HG03097 (cell line): ENCODE measurements at regions not wholly inside any gene's neighbourhood (a gene's known extent, or its start where the extent isn't known, plus 50 kb on each side); places are given as distances from the start of the nearest gene placed in this dataset.

Experiments
- ATAC-seq: cut with Tn5 transposase; IDR thresholded peaks from one replicate; pipeline ENCODE4 v1.9.1; 2021; ENCODE audit not compliant: unreplicated experiment, low FRiP score

GRCh38 chr10:89879121-89879520 is 177.7 kb downstream of the KIF20B start:
- ATAC-seq, result no peak

- ATAC-seq, result peak; percentile 47
Measured at GRCh38 chr10:89887406-89887805, 186.0 kb downstream of the KIF20B start.

- ATAC-seq, result peak; percentile 38
Measured at GRCh38 chr10:89887830-89888229, 186.4 kb downstream of the KIF20B start.

GRCh38 chr10:89888321-89889070 is 187.1 kb downstream of the KIF20B start:
- ATAC-seq, result peak; percentile 83

GRCh38 chr10:89889606-89890005 is 188.2 kb downstream of the KIF20B start:
- no peak for ATAC-seq

GRCh38 chr10:89891006-89891535 is 189.7 kb downstream of the KIF20B start:
- ATAC-seq, result no peak

GRCh38 chr10:89894051-89894450 is 192.7 kb downstream of the KIF20B start:
- no peak for ATAC-seq

- ATAC-seq, result no peak
Measured at GRCh38 chr10:89900554-89900953, 199.2 kb downstream of the KIF20B start.

- no peak for ATAC-seq
Measured at GRCh38 chr10:89901895-89902294, 200.5 kb downstream of the KIF20B start.

GRCh38 chr10:89904755-89905154 is 203.4 kb downstream of the KIF20B start:
- no peak for ATAC-seq

- no peak for ATAC-seq
Measured at GRCh38 chr10:89909752-89910151, 208.4 kb downstream of the KIF20B start.

GRCh38 chr10:89915021-89915420 is 213.6 kb downstream of the KIF20B start:
- ATAC-seq, result no peak

GRCh38 chr10:89915968-89916367 is 214.6 kb downstream of the KIF20B start:
- ATAC-seq, result no peak

- ATAC-seq, result no peak
Measured at GRCh38 chr10:89916468-89917215, 215.3 kb downstream of the KIF20B start.

- no peak for ATAC-seq
Measured at GRCh38 chr10:89921403-89921802, 220.0 kb downstream of the KIF20B start.

- no peak for ATAC-seq
Measured at GRCh38 chr10:89923661-89924060, 222.3 kb downstream of the KIF20B start.

GRCh38 chr10:89924261-89924660 is 222.9 kb downstream of the KIF20B start:
- no peak for ATAC-seq

- ATAC-seq, result no peak
Measured at GRCh38 chr10:89926736-89927135, 225.3 kb downstream of the KIF20B start.

- no peak for ATAC-seq
Measured at GRCh38 chr10:89929282-89930026, 228.1 kb downstream of the KIF20B start.

- no peak for ATAC-seq
Measured at GRCh38 chr10:89937494-89937893, 236.1 kb downstream of the KIF20B start.

- no peak for ATAC-seq
Measured at GRCh38 chr10:89940076-89940475, 238.7 kb downstream of the KIF20B start.
